HepG2 (cell line): ENCODE measurements at regions not wholly inside any gene's neighbourhood (a gene's known extent, or its start where the extent isn't known, plus 50 kb on each side); places are given as distances from the start of the nearest gene placed in this dataset.

Source experiments
- ATF1 ChIP-seq: IDR thresholded peaks from 2 replicates; pipeline ENCODE4 v1.6.1; 2016; ENCODE audit warnings: mild to moderate bottlenecking, control low read depth
- BCL6 ChIP-seq: IDR thresholded peaks from 2 replicates; pipeline ENCODE4 v1.6.1; 2016; ENCODE audit warnings: missing genetic modification reagents, missing compliant biosample characterization
- CREM ChIP-seq, 2 experiments: sonication (generic) in 1 of 2; formaldehyde crosslinking in 1 of 2; IDR thresholded peaks; 2 replicates each; pipeline versions ENCODE4 v1.4.0 to v1.6.1; 2016 to 2020; ENCODE audit warnings: antibody characterized with exemption in 1 of 2, mild to moderate bottlenecking in 1 of 2, missing genetic modification reagents in 1 of 2
- EP300 ChIP-seq, 3 experiments: sonication (generic) in 1 of 3; formaldehyde crosslinking in 1 of 3; IDR thresholded peaks; 2 replicates each; pipeline versions ENCODE4 v1.5.1 to v1.6.1; 2011 to 2020; ENCODE audit warnings: low read depth in 2 of 3, low read length in 2 of 3, borderline replicate concordance in 1 of 3, improper control_type of control experiment in 1 of 3, mild to moderate bottlenecking in 1 of 3, missing genetic modification reagents in 1 of 3, moderate library complexity in 1 of 3
- ETV5 ChIP-seq: IDR thresholded peaks from 2 replicates; pipeline ENCODE4 v1.6.1; 2018; ENCODE audit warnings: missing biosample characterization, missing genetic modification reagents, inconsistent platforms, borderline replicate concordance
- ETV6 ChIP-seq: sonication (generic); formaldehyde crosslinking; conservative IDR thresholded peaks from 2 replicates; pipeline ENCODE4 v1.4.0; 2020; ENCODE audit warnings: missing genetic modification reagents
- FOXK1 ChIP-seq: sonication (generic); formaldehyde crosslinking; IDR thresholded peaks from 2 replicates; pipeline ENCODE4 v1.4.0; 2020; ENCODE audit warnings: low read depth, missing genetic modification reagents, borderline replicate concordance
- GATA4 ChIP-seq: sonication (generic); IDR thresholded peaks from 2 replicates; pipeline ENCODE4 v1.6.1; 2016; ENCODE audit warnings: antibody characterized with exemption, low read depth, borderline replicate concordance
- GATAD1 ChIP-seq: IDR thresholded peaks from 2 replicates; pipeline ENCODE4 v1.6.1; 2016; ENCODE audit warnings: missing genetic modification reagents, missing compliant biosample characterization
- HNF1A ChIP-seq, 2 experiments: sonication (generic) in 1 of 2; formaldehyde crosslinking in 1 of 2; IDR thresholded peaks; 2 replicates each; pipeline versions ENCODE4 v1.4.0 to v1.6.1; 2016 to 2020; ENCODE audit warnings: borderline replicate concordance in 1 of 2, low read depth in 1 of 2, mild to moderate bottlenecking in 1 of 2, missing genetic modification reagents in 1 of 2
- IRF2 ChIP-seq: IDR thresholded peaks from 2 replicates; pipeline ENCODE4 v1.6.1; 2018; ENCODE audit warnings: missing genetic modification reagents, missing compliant biosample characterization
- JUN ChIP-seq: sonication (generic); formaldehyde crosslinking; IDR thresholded peaks from 2 replicates; pipeline ENCODE4 v1.4.0; 2020; ENCODE audit warnings: mild to moderate bottlenecking, missing genetic modification reagents
- JUNB ChIP-seq: sonication (generic); formaldehyde crosslinking; IDR thresholded peaks from 2 replicates; pipeline ENCODE4 v1.8.0; 2022; ENCODE audit warnings: missing genetic modification reagents, mild to moderate bottlenecking, borderline replicate concordance
- MLX ChIP-seq: IDR thresholded peaks from 2 replicates; pipeline ENCODE4 v1.6.1; 2016
- NR2F6 ChIP-seq, 2 experiments: IDR thresholded peaks; 2 replicates each; pipeline ENCODE4 v1.6.1; 2016; ENCODE audit warnings: antibody characterized with exemption in 1 of 2, mild to moderate bottlenecking in 1 of 2
- SKI ChIP-seq: fragments of 450-650 bp; IDR thresholded peaks from one replicate; pipeline ENCODE4 v1.6.1; 2018; ENCODE audit warnings: mild to moderate bottlenecking; ENCODE audit not compliant: partially characterized antibody
- SOX5 ChIP-seq: IDR thresholded peaks from 2 replicates; pipeline ENCODE4 v1.6.1; 2016; ENCODE audit warnings: borderline replicate concordance
- TBX3 ChIP-seq: fragments of 450-650 bp; IDR thresholded peaks from 2 replicates; pipeline ENCODE4 v1.6.1; 2017; ENCODE audit warnings: antibody characterized with exemption, mild to moderate bottlenecking, inconsistent platforms, borderline replicate concordance
- ZC3H4 ChIP-seq: sonication (generic); formaldehyde crosslinking; IDR thresholded peaks from 2 replicates; pipeline ENCODE4 v1.4.0; 2020; ENCODE audit warnings: missing genetic modification reagents, borderline replicate concordance
- ZNF317 ChIP-seq: sonication (generic); formaldehyde crosslinking; IDR thresholded peaks from 2 replicates; pipeline ENCODE4 v1.5.0; 2020; ENCODE audit warnings: mild to moderate bottlenecking, missing genetic modification reagents
- ZNF503 ChIP-seq: sonication (generic); formaldehyde crosslinking; IDR thresholded peaks from 2 replicates; pipeline ENCODE4 v1.4.0; 2020; ENCODE audit warnings: missing genetic modification reagents
- ZNF614 ChIP-seq: IDR thresholded peaks from 2 replicates; pipeline ENCODE4 v1.6.1; 2018; ENCODE audit warnings: missing biosample characterization, missing genetic modification reagents, inconsistent platforms, borderline replicate concordance
- ZNF891 ChIP-seq: sonication (generic); formaldehyde crosslinking; IDR thresholded peaks from 2 replicates; pipeline ENCODE4 v1.5.0; 2020; ENCODE audit warnings: mild to moderate bottlenecking, missing genetic modification reagents

GRCh38 chr6:141552463-141552862 is 580.3 kb upstream of the GJE1 start (continued):
- peak; percentile 48; the same call in 1 of the 2 replicates for TF ChIP-seq JUNB (CRISPR knock-in tag)
- TF ChIP-seq ZNF503 (CRISPR knock-in tag), result peak; percentile 48; the same call in 1 of the 2 replicates
- peak; percentile 68 for TF ChIP-seq SKI
- TF ChIP-seq HNF1A (IDR thresholded peaks at IDR 0.05; ENCODE audit: low read depth), result peak; percentile 56; the same call in 1 of the 2 replicates
- no peak for TF ChIP-seq HNF1A (CRISPR knock-in tag; IDR thresholded peaks at IDR 0.05; ENCODE audit: borderline replicate concordance)
- TF ChIP-seq GATAD1 (CRISPR knock-in tag), result peak; percentile 52; the same call in 1 of the 2 replicates
- 0 out of 2 replicates have a peak, but pooled peaks have one; percentile 23 for TF ChIP-seq BCL6 (CRISPR knock-in tag)
- no peak; the same call in 1 of the 2 replicates for TF ChIP-seq TBX3
- peak; percentile 77; the same call in 1 of the 2 replicates for TF ChIP-seq FOXK1 (CRISPR knock-in tag)
- peak; percentile 70; the same call in 1 of the 2 replicates for TF ChIP-seq JUN
- TF ChIP-seq ZNF614 (CRISPR knock-in tag), result 0 out of 2 replicates have a peak, but pooled peaks have one; percentile 39
- no peak for TF ChIP-seq ZNF891 (CRISPR knock-in tag)
- TF ChIP-seq IRF2 (CRISPR knock-in tag), result peak; percentile 74; the same call in 1 of the 2 replicates
- peak; percentile 41; the same call in 1 of the 2 replicates for TF ChIP-seq ATF1
- TF ChIP-seq NR2F6 (IDR thresholded peaks at IDR 0.05), result no peak
- TF ChIP-seq NR2F6 (CRISPR knock-in tag; IDR thresholded peaks at IDR 0.05), result peak; percentile 45; the same call in 1 of the 2 replicates
- peak; percentile 43; the same call in 1 of the 2 replicates for TF ChIP-seq GATA4
- TF ChIP-seq ETV5 (CRISPR knock-in tag), result peak; percentile 70; the same call in 1 of the 2 replicates
- peak in 1 of 2 experiments; percentile 88; a peak in 2 of 4 replicates for TF ChIP-seq EP300 (IDR thresholded peaks at IDR 0.05; ENCODE audit: low read depth in 2 of 2, low read length in 2 of 2)
- no peak for TF ChIP-seq EP300 (CRISPR knock-in tag; IDR thresholded peaks at IDR 0.05; ENCODE audit: borderline replicate concordance)
- TF ChIP-seq ZC3H4 (CRISPR knock-in tag), result no peak
- 0 out of 2 replicates have a peak, but pooled peaks have one; percentile 32 for TF ChIP-seq MLX (CRISPR knock-in tag)
- no peak for TF ChIP-seq ETV6 (CRISPR knock-in tag)
- TF ChIP-seq ZNF317 (CRISPR knock-in tag), result peak; percentile 46; the same call in 1 of the 2 replicates
- peak; percentile 48 for TF ChIP-seq CREM (IDR thresholded peaks at IDR 0.05)
- TF ChIP-seq CREM (CRISPR knock-in tag; IDR thresholded peaks at IDR 0.05), result no peak
- TF ChIP-seq SOX5 (CRISPR knock-in tag), result peak; percentile 89
- TF ChIP-seq, all 625 proteins: peak for 64
